ENCODE measurements at regions not wholly inside any gene's neighbourhood (a gene's known extent, or its start where the extent isn't known, plus 50 kb on each side); places are given as distances from the start of the nearest gene placed in this dataset.

GRCh38 chr17:72338847-72339790, 218.3 kb downstream of the SOX9 start:
- 37% methylated on average over 12 of the region's 12 CpGs for WGBS
- Histone ChIP-seq H3K36me3 (ENCODE audit: control insufficient read depth in 2 of 2, insufficient read depth in 2 of 2, low read length in 1 of 2) (no peaks in the 10 kb centered on the region), H3K4me1 (ENCODE audit: control insufficient read depth in 2 of 2, insufficient read depth in 2 of 2, low read length in 2 of 2) (no peaks in the 10 kb centered on the region), H3K27me3 (ENCODE audit: control insufficient read depth in 2 of 2, insufficient read depth in 1 of 2, low read length in 1 of 2) (no peaks in the 10 kb centered on the region), H3K4me3 (ENCODE audit: low read length in 2 of 2) (no peak overlapping the region), H3K27ac (ENCODE audit: low read depth in 1 of 2, low read length in 1 of 2) (no peak overlapping the region), H3K9me3 (ENCODE audit: control insufficient read depth in 2 of 2, insufficient read depth in 1 of 2, low read length in 1 of 2) (no peaks in the 10 kb centered on the region)
- DNase-seq (ENCODE audit: low read depth in 6 of 9, low spot score in 9 of 9) = no peak

- H3K4me1 ChIP-seq (ENCODE audit: control insufficient read depth in 2 of 2, insufficient read depth in 2 of 2, low read length in 2 of 2) = no peaks in the 10 kb centered on the region
- H3K27me3 ChIP-seq (ENCODE audit: control insufficient read depth in 2 of 2, insufficient read depth in 1 of 2, low read length in 1 of 2) = no peaks in the 10 kb centered on the region
- H3K4me3 ChIP-seq (ENCODE audit: low read length in 2 of 2) = no peak overlapping the region
- no peak for DNase-seq (ENCODE audit: low read depth in 6 of 9, low spot score in 9 of 9)
- H3K27ac ChIP-seq (ENCODE audit: low read depth in 1 of 2, low read length in 1 of 2) = no peak overlapping the region
- H3K9me3 ChIP-seq (ENCODE audit: control insufficient read depth in 2 of 2, insufficient read depth in 1 of 2, low read length in 1 of 2) = no peaks in the 10 kb centered on the region
- H3K36me3 ChIP-seq (ENCODE audit: control insufficient read depth in 2 of 2, insufficient read depth in 2 of 2, low read length in 1 of 2) = no peaks in the 10 kb centered on the region
- 93% methylated on average over 6 of the region's 6 CpGs for WGBS
These were observed 220.0 kb downstream of the SOX9 start for GRCh38 chr17:72340836-72341235.

GRCh38 chr17:72342061-72342460, 221.2 kb downstream of the SOX9 start:
- H3K27me3 ChIP-seq (ENCODE audit: control insufficient read depth in 2 of 2, insufficient read depth in 1 of 2, low read length in 1 of 2) = no peaks in the 10 kb centered on the region

GRCh38 chr17:72342627-72343527, 222.1 kb downstream of the SOX9 start:
- Histone ChIP-seq H3K27me3 (ENCODE audit: control insufficient read depth in 2 of 2, insufficient read depth in 1 of 2, low read length in 1 of 2) (no peaks in the 10 kb centered on the region), H3K36me3 (ENCODE audit: control insufficient read depth in 2 of 2, insufficient read depth in 2 of 2, low read length in 1 of 2) (no peaks in the 10 kb centered on the region), H3K4me3 (ENCODE audit: low read length in 2 of 2) (no peak overlapping the region), H3K9me3 (ENCODE audit: control insufficient read depth in 2 of 2, insufficient read depth in 1 of 2, low read length in 1 of 2) (no peaks in the 10 kb centered on the region), H3K4me1 (ENCODE audit: control insufficient read depth in 2 of 2, insufficient read depth in 2 of 2, low read length in 2 of 2) (no peaks in the 10 kb centered on the region), H3K27ac (ENCODE audit: low read depth in 1 of 2, low read length in 1 of 2) (no peak overlapping the region)
- no peak for DNase-seq (ENCODE audit: low read depth in 6 of 9, low spot score in 9 of 9)
- 82% methylated on average over 28 of the region's 28 CpGs for WGBS

More at GRCh38 chr17:72342061-72342460, 221.2 kb downstream of the SOX9 start:
- 76% methylated on average over 5 of the region's 5 CpGs for WGBS
- no peak for DNase-seq (ENCODE audit: low read depth in 6 of 9, low spot score in 9 of 9)
- no peaks in the 10 kb centered on the region for H3K4me1 ChIP-seq (ENCODE audit: control insufficient read depth in 2 of 2, insufficient read depth in 2 of 2, low read length in 2 of 2)
- H3K9me3 ChIP-seq (ENCODE audit: control insufficient read depth in 2 of 2, insufficient read depth in 1 of 2, low read length in 1 of 2) = no peaks in the 10 kb centered on the region
- H3K36me3 ChIP-seq (ENCODE audit: control insufficient read depth in 2 of 2, insufficient read depth in 2 of 2, low read length in 1 of 2) = no peaks in the 10 kb centered on the region
- no peak overlapping the region for H3K27ac ChIP-seq (ENCODE audit: low read depth in 1 of 2, low read length in 1 of 2)
- H3K4me3 ChIP-seq (ENCODE audit: low read length in 2 of 2) = no peak overlapping the region

- H3K4me1 ChIP-seq (ENCODE audit: control insufficient read depth in 2 of 2, insufficient read depth in 2 of 2, low read length in 2 of 2) = no peaks in the 10 kb centered on the region
- WGBS = 86% methylated on average over 8 of the region's 8 CpGs
- no peaks in the 10 kb centered on the region for H3K36me3 ChIP-seq (ENCODE audit: control insufficient read depth in 2 of 2, insufficient read depth in 2 of 2, low read length in 1 of 2)
- no peak for DNase-seq (ENCODE audit: low read depth in 6 of 9, low spot score in 9 of 9)
- no peak overlapping the region for H3K4me3 ChIP-seq (ENCODE audit: low read length in 2 of 2)
- no peak overlapping the region for H3K27ac ChIP-seq (ENCODE audit: low read depth in 1 of 2, low read length in 1 of 2)
- H3K27me3 ChIP-seq (ENCODE audit: control insufficient read depth in 2 of 2, insufficient read depth in 1 of 2, low read length in 1 of 2) = no peaks in the 10 kb centered on the region
- no peaks in the 10 kb centered on the region for H3K9me3 ChIP-seq (ENCODE audit: control insufficient read depth in 2 of 2, insufficient read depth in 1 of 2, low read length in 1 of 2)
These were observed 223.1 kb downstream of the SOX9 start for GRCh38 chr17:72343911-72344310.

GRCh38 chr17:72344613-72345012, 223.8 kb downstream of the SOX9 start:
- no peaks in the 10 kb centered on the region for H3K4me1 ChIP-seq (ENCODE audit: control insufficient read depth in 2 of 2, insufficient read depth in 2 of 2, low read length in 2 of 2)
- H3K27me3 ChIP-seq (ENCODE audit: control insufficient read depth in 2 of 2, insufficient read depth in 1 of 2, low read length in 1 of 2) = no peaks in the 10 kb centered on the region
- no peak overlapping the region for H3K4me3 ChIP-seq (ENCODE audit: low read length in 2 of 2)
- no peaks in the 10 kb centered on the region for H3K36me3 ChIP-seq (ENCODE audit: control insufficient read depth in 2 of 2, insufficient read depth in 2 of 2, low read length in 1 of 2)
- H3K9me3 ChIP-seq (ENCODE audit: control insufficient read depth in 2 of 2, insufficient read depth in 1 of 2, low read length in 1 of 2) = no peaks in the 10 kb centered on the region
- H3K27ac ChIP-seq (ENCODE audit: low read depth in 1 of 2, low read length in 1 of 2) = no peak overlapping the region
- DNase-seq (ENCODE audit: low read depth in 6 of 9, low spot score in 9 of 9) = no peak
- WGBS = 82% methylated on average over 5 of the region's 5 CpGs

GRCh38 chr17:72345088-72345487, 224.3 kb downstream of the SOX9 start:
- Histone ChIP-seq H3K36me3 (ENCODE audit: control insufficient read depth in 2 of 2, insufficient read depth in 2 of 2, low read length in 1 of 2) (no peaks in the 10 kb centered on the region), H3K4me1 (ENCODE audit: control insufficient read depth in 2 of 2, insufficient read depth in 2 of 2, low read length in 2 of 2) (peaks cover 0 to 2% of the 10 kb centered on the region in 2 donors), H3K27me3 (ENCODE audit: control insufficient read depth in 2 of 2, insufficient read depth in 1 of 2, low read length in 1 of 2) (no peaks in the 10 kb centered on the region), H3K27ac (ENCODE audit: low read depth in 1 of 2, low read length in 1 of 2) (no peak overlapping the region), H3K9me3 (ENCODE audit: control insufficient read depth in 2 of 2, insufficient read depth in 1 of 2, low read length in 1 of 2) (no peaks in the 10 kb centered on the region), H3K4me3 (ENCODE audit: low read length in 2 of 2) (no peak overlapping the region)
- no peak for DNase-seq (ENCODE audit: low read depth in 6 of 9, low spot score in 9 of 9)
- WGBS = 93% methylated on average over 3 of the region's 3 CpGs

GRCh38 chr17:72345536-72345935, 224.7 kb downstream of the SOX9 start:
- DNase-seq (ENCODE audit: low read depth in 6 of 9, low spot score in 9 of 9) = no peak
- 91% methylated on average over 5 of the region's 5 CpGs for WGBS
- H3K36me3 ChIP-seq (ENCODE audit: control insufficient read depth in 2 of 2, insufficient read depth in 2 of 2, low read length in 1 of 2) = no peaks in the 10 kb centered on the region
- no peaks in the 10 kb centered on the region for H3K27me3 ChIP-seq (ENCODE audit: control insufficient read depth in 2 of 2, insufficient read depth in 1 of 2, low read length in 1 of 2)
- H3K27ac ChIP-seq (ENCODE audit: low read depth in 1 of 2, low read length in 1 of 2) = no peak overlapping the region
- H3K4me1 ChIP-seq (ENCODE audit: control insufficient read depth in 2 of 2, insufficient read depth in 2 of 2, low read length in 2 of 2) = peaks cover 0 to 2% of the 10 kb centered on the region in 2 donors
- no peak overlapping the region for H3K4me3 ChIP-seq (ENCODE audit: low read length in 2 of 2)
- H3K9me3 ChIP-seq (ENCODE audit: control insufficient read depth in 2 of 2, insufficient read depth in 1 of 2, low read length in 1 of 2) = no peaks in the 10 kb centered on the region

GRCh38 chr17:72346306-72346705, 225.5 kb downstream of the SOX9 start:
- no peak for DNase-seq (ENCODE audit: low read depth in 6 of 9, low spot score in 9 of 9)
- no peaks in the 10 kb centered on the region for H3K9me3 ChIP-seq (ENCODE audit: control insufficient read depth in 2 of 2, insufficient read depth in 1 of 2, low read length in 1 of 2)
- WGBS = 89% methylated on average over 5 of the region's 5 CpGs
- no peaks in the 10 kb centered on the region for H3K36me3 ChIP-seq (ENCODE audit: control insufficient read depth in 2 of 2, insufficient read depth in 2 of 2, low read length in 1 of 2)
- H3K4me3 ChIP-seq (ENCODE audit: low read length in 2 of 2) = no peak overlapping the region
- H3K27me3 ChIP-seq (ENCODE audit: control insufficient read depth in 2 of 2, insufficient read depth in 1 of 2, low read length in 1 of 2) = no peaks in the 10 kb centered on the region
- no peak overlapping the region for H3K27ac ChIP-seq (ENCODE audit: low read depth in 1 of 2, low read length in 1 of 2)
- H3K4me1 ChIP-seq (ENCODE audit: control insufficient read depth in 2 of 2, insufficient read depth in 2 of 2, low read length in 2 of 2) = peaks cover 0 to 2% of the 10 kb centered on the region in 2 donors

Data from thymus (tissue), 11 donors.